NCI-H1930 (cell line): ENCODE measurements at regions not wholly inside any gene's neighbourhood (a gene's known extent, or its start where the extent isn't known, plus 50 kb on each side); places are given as distances from the start of the nearest gene placed in this dataset.

ENCODE experiments used
- DNase-seq, 2 experiments: peaks; one replicate each; lab custom pipeline; 2025; lab: John Stamatoyannopoulos, UW

GRCh38 chr1:105795741-105796140, 1260.7 kb upstream of the PRMT6 start:
- DNase-seq: no peak

- DNase-seq: no peak
Observed at GRCh38 chr1:105830571-105831146, 1225.8 kb upstream of the PRMT6 start.

GRCh38 chr1:105838071-105838470, 1218.4 kb upstream of the PRMT6 start:
- DNase-seq: no peak

DNA sequence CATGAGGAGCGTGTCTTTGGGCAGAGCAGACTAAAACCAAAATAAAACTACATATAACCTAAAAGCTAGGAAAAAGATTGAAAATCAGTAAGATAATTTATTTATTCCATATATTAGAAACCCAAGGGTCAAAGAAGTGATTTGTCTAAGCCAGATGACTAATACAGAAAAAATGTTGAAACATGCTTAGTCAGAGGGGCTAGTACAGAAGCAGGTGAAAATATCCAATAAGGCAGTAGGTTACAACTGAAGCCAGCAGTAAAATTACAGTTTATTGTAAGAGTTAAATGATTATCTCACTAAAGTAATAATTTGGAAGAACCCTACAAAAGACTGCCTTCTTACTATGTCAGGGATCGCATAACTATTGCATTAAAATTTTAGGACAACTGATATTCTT, 1190.9 kb upstream of the PRMT6 start:
- no peak for DNase-seq

DNA sequence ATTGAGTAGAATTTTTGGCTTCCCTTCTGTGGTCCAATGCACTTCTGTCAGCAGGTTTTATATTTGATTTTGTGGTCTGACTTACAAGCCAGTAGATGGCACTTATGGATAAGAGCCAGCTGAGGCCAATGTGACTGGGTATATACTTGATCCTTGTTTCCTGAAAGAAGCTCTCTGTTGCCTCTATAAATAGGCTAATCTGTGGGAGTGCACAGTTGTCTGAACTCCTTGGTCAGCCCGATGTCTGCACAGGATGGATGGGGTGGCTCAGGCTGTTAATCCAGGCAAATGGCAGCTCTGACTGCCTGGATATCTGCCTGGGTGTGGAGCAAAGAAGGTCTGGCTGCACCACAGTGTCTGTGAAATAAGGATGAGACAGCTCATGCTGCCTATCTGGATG, 1183.7 kb upstream of the PRMT6 start:
- no peak for DNase-seq

- no peak for DNase-seq
Observed at GRCh38 chr1:105874621-105875020, 1181.9 kb upstream of the PRMT6 start.

GRCh38 chr1:105886309-105886708, 1170.2 kb upstream of the PRMT6 start:
- no peak for DNase-seq

DNA sequence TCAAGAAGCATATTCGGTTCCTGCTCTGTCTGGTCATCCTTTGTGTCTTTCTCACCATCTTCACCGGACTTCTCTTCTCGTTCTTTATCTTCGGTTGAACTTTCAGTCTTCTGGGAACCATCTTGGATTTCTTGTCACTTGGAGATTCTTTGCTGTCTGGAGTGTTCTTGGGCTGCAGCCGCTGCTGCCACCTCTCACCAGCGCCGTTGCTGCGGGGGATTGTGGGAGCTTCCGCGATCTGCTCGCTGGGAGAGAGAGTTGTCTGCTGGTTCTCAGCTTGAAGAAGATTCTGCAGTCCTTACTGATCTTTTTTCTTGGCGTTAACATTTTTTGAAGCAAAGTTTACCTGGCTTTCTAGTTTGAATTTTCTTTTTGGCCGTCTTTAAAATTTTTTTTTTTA, 1165.2 kb upstream of the PRMT6 start:
- no peak for DNase-seq

DNA sequence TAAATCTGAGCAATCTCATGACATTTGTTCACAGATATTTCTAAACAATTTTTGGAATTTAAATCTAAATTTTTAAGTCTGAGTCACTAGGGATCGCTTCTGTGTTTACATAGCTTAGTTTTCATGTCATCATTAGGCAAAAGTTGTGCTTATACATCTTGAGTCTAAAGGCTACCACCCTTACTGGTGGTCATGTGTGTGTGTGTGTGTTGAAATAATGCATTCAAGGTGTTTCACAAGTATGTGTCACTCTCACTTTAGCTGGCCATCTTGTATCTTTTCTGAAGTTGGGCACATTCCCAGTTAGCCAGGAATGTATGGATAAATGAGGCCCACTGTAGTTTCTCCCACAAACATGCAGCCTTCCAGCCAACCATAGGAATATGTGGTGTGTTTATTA, 1162.5 kb upstream of the PRMT6 start:
- DNase-seq: no peak

DNA sequence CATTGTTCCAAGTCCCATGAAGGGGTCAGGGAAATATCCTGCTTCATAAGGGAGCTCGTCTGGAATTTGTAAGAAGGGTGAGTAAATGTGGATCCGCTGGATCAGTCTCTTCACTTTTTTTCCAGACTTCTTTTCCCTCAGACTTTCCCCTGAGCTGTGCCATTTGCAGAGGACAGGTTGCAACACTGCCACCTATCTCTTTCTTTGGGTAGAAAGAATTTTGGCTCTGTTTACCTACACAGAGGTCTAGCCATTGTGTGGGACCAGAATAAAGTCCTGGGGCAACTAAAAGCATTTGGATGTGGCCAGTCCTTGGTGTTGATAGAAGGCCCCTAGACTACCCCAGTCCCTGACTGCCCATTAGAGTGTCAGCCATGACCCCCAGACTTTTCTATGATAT, 1146.7 kb upstream of the PRMT6 start:
- no peak for DNase-seq

- no peak for DNase-seq
Observed at GRCh38 chr1:105914403-105914802, 1142.1 kb upstream of the PRMT6 start.

DNA sequence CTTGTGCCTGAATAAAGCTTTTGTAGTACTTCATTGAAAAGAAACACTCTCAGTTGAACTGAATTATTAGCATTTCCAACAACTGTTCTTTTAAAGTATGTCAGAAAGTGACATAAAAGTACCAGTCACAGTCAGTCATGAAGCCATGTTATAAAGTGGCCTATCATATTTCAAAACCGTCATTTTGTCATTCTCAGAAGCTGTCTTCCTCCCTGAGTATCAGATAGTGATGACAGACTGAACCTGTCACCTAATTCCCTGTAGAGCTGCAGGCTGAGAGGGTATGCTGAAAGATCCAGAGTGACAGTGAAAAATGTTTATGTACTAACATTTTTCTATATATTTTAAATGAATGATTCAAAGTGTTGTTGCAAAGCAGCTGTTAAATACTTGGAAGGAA, 1121.7 kb upstream of the PRMT6 start:
- no peak for DNase-seq

DNA sequence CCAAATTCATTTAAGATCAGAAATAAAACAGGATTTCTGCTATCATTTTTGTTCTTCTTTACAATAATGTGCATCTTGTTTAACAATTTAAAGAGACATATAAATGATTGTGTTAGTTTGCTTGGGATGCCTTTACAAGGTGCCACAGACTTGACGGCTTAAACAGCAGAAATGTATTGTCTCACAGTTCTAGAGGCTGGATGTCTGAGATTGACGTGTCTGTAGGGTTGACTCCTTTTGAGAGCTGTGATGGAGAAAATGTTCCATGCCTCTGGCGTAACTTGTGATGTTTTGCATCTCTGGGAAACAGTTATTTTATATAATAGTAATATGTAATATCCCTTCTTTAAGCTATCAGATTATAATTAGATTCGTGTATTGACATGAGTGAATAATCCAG, 1091.6 kb upstream of the PRMT6 start:
- DNase-seq: no peak

- no peak for DNase-seq
Observed at GRCh38 chr1:105997516-105997915, 1059.0 kb upstream of the PRMT6 start.

DNA sequence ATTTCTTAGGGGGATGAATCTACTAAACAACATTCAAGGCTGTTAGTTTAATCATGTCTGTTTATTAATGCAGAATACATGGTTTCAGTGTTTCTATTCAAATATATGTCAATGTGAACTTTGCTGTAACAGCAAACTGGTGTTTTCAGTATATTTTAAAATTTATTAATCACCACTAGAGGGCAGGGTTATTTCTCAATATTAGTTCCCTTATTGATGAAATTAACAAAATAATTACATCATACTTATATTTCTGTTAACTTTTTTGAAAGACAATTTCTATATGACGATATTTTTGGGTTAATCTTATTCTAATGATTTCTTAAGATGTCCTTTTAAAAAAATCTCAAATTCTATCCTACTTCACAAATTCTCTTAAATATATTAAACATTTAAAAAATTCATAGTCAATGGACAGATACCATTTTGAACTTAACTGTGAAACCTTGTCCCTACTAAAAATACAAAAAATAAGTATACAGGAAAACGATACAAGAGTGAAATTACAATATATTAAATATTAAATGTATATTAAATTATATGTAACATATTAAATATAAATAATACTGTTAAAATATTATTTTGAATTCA, 1034.1 kb upstream of the PRMT6 start:
- no peak for DNase-seq

DNA sequence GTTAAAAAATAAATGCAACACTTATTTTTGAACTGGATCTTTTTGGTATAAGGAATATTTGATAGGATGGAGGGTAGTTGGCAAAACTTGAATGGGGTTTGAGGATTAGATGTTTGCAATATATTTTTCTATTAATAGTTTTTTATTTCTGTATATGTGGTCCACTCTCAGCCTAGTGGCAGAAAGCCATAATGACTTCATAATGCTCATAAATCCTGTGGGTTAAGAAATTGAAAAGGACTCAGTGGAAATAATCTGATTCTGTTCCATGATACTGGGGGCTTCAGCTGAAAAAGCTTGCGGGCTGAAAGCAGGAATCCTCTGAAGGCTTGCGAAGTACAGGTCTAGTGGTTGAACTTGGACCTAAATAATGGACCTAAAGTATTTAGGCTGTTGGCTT, 1028.6 kb upstream of the PRMT6 start:
- DNase-seq: no peak

DNA sequence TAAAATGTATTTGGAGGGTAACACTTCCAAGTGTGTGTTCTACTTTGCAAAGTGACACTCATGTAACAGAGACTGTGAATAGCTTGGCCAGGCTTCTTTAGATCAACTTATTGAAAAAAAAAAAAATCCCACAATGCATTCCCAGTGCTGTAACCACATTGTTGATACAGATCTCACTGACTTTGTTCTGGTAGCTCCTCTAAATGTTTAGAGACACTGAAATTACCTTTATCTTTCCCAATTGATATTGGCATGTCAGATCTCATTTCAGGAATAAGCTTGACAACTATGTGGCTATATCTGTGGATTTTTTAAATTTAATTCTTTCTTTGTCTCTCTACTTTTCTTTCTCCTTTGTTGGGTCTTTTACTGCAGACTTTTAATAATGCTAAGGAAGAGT, 1018.9 kb upstream of the PRMT6 start:
- DNase-seq: no peak

DNA sequence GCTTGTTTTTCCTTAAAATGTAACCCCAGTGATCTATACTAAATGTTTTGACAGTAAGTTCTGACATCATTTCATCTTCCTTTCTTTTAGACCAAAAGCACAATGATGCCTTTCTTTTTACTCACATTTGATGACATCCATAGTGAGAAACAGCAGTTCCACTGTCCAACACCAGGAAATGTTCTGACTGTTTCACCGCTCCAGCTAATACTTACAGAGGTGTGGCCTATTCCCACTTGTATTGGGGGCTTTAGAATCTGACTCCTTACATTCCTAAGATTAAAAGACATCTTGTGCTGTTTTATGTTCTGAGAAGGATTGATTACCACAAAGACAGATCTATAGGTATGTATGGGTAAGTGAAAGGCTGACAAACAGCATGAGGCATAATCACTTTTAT, 1018.2 kb upstream of the PRMT6 start:
- no peak for DNase-seq

DNA sequence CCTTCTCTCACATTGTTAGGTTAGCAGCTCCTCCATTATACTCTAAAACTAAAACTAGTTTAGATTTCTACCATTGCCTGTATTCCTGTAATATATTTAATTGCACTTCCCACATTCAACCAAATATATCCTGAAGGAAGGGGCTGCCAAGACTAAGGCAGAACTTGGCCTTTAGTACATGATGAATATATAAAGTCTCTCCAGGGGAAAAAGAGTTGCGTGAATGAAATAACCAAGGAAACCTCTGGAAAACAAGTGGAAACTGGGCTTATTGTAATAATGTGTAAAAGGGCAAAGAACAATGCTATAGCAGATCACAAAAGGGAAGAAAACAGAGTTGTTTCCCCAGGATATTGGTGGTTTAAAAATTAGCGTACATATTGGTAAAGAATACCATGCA, 1012.5 kb upstream of the PRMT6 start:
- DNase-seq: no peak

DNA sequence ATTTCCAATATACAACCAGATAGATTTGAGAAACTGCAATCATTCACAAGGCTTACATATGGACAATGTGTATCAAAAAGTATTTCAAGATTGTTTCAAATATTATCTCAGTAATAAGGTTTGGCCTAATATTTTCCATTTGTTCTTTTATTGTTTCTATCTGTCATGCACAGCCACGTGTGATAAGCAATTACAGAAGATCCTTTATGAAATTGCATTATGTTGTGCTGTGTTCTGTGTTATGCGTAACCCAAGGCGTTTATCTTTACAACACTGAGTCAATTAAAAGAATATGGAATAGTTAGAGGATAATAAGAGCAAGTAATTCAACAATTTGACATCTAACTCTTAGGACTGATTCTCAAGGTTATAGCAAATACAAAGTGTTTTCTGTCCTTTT, 1009.3 kb upstream of the PRMT6 start:
- no peak for DNase-seq

- no peak for DNase-seq
Observed at GRCh38 chr1:106049595-106049994, 1006.9 kb upstream of the PRMT6 start.

GRCh38 chr1:106055855-106056254, 1000.6 kb upstream of the PRMT6 start:
- no peak for DNase-seq

- DNase-seq: no peak
Observed at GRCh38 chr1:106061586-106062495, 994.6 kb upstream of the PRMT6 start.
